NB4 (cell line): ENCODE measurements at regions not wholly inside any gene's neighbourhood (a gene's known extent, or its start where the extent isn't known, plus 50 kb on each side); places are given as distances from the start of the nearest gene placed in this dataset.

Source experiments
- DNase-seq: peaks from one replicate; pipeline ENCODE4 v3.0.0; 2010; ENCODE audit warnings: low read depth
- H3K4me3 ChIP-seq: one replicate; pipeline ENCODE4 v1.5.1; 2011; ENCODE audit warnings: mild to moderate bottlenecking, low read depth, low read length, moderate library complexity
- MYC ChIP-seq: IDR thresholded peaks from 2 replicates; pipeline ENCODE4 v1.6.1; 2011; ENCODE audit warnings: low read depth, low read length
- POLR2A ChIP-seq: IDR thresholded peaks from 2 replicates; pipeline ENCODE4 v1.6.1; 2011; ENCODE audit warnings: mild to moderate bottlenecking; ENCODE audit not compliant: insufficient read length; ENCODE audit errors: extremely low read depth
- TF ChIP-seq, protein P1 (sequence below): IDR thresholded peaks from 2 replicates; pipeline ENCODE4 v1.6.1; 2011; ENCODE audit warnings: low read depth, low read length
- TF ChIP-seq, protein P2 (sequence below): IDR thresholded peaks from one replicate; pipeline ENCODE4 v1.5.1; 2012; ENCODE audit warnings: low read depth, low read length

DNA sequence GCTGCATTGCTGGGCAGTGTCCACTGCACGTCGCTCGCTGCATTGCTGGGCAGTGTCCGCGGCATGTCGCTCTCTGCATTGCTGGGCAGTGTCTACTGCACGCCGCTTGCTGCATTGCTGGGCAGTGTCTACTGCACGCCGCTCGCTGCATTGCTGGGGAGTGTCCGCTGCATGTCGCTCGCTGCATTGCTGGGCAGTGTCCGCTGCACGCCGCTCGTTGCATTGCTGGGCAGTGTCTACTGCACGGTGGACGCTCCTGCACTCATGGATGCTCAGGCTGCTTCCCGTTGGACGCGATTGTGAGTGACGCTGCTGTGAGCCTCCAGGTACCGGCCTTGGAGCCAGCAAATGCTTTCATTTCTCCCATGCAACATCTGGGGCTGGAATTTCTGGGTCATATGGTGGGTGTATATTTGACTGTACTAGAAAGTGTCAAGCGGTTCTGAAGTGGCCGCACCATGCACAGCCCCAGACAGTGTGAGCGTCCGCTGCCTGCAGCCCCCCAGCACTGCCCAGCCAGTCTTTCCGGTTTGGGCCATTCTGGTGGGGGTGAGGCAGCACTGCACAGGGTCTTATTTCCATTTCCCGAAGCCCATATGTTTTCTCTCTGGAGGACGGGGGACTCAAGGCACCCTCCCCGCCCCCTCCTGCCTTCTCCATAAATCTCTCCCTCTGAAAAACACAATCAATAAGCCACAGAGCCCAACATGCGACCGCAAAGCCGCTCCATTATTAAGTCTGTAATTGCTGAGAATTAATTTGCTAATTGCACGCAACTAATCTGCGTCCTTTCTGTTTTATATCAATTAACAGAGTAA, 97.4 kb downstream of the YTHDF1 start:
- no peak for TF ChIP-seq MYC
- TF ChIP-seq, protein P1, sequence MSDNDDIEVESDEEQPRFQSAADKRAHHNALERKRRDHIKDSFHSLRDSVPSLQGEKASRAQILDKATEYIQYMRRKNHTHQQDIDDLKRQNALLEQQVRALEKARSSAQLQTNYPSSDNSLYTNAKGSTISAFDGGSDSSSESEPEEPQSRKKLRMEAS = no peak
- TF ChIP-seq, protein P2, sequence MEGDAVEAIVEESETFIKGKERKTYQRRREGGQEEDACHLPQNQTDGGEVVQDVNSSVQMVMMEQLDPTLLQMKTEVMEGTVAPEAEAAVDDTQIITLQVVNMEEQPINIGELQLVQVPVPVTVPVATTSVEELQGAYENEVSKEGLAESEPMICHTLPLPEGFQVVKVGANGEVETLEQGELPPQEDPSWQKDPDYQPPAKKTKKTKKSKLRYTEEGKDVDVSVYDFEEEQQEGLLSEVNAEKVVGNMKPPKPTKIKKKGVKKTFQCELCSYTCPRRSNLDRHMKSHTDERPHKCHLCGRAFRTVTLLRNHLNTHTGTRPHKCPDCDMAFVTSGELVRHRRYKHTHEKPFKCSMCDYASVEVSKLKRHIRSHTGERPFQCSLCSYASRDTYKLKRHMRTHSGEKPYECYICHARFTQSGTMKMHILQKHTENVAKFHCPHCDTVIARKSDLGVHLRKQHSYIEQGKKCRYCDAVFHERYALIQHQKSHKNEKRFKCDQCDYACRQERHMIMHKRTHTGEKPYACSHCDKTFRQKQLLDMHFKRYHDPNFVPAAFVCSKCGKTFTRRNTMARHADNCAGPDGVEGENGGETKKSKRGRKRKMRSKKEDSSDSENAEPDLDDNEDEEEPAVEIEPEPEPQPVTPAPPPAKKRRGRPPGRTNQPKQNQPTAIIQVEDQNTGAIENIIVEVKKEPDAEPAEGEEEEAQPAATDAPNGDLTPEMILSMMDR = no peak
- TF ChIP-seq POLR2A = no peak
- DNase-seq = no peak
- no peak overlapping the region for H3K4me3 ChIP-seq

DNA sequence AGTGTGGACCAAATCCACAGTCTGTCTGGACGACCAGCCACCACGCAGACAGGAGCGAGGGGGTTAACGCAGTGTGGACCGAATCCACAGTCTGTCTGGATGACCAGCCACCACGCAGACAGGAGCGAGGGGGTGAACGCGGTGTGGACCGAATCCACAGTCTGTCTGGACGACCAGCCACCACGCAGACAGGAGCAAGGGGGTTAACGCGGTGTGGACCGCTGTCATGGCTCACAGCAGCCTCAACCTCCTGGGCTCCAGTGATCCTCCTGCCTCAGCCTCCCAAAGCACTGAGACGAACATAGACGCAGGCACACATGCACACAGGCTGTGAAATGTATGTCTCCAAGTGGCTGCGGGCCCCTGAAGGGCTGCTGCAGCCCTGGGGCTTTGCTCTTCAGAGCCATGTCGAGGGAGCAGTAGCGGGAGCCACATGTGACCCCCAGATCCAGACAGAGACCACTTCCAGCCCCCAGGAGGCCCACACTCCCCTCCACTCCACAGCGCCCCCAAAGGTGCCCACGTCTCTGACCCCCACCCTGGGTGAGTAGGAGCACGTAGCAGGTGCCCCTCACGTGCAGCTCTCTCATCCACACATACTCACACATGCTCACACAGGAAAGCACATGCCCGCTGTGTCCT, 98.1 kb downstream of the YTHDF1 start:
- no peak overlapping the region for H3K4me3 ChIP-seq
- TF ChIP-seq, protein P1 = no peak
- TF ChIP-seq, protein P2 = no peak
- TF ChIP-seq POLR2A (no peak), MYC (no peak)
- no peak for DNase-seq

DNA sequence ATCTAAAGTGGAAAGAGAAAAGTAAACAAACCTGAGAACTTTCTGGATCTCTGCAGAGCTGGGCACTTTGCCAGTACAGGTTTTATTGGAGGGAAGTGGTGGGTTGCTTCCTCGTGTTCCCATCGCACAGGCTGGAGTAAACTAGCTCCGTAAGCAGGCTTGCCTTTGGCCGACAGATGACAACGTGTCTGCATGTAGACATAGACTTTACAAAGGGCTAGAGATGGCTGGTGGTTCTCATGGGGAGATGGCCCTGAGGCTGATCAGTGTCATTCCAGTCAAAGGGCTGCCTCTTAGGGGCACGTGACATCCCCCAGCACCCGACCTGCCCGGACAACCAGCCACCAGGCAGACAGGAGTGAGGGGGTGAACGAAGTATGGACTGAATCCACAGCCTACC, 98.8 kb downstream of the YTHDF1 start:
- no peak overlapping the region for H3K4me3 ChIP-seq
- no peak for DNase-seq
- TF ChIP-seq, protein P2 = no peak
- TF ChIP-seq, protein P1 = no peak
- TF ChIP-seq MYC = no peak
- TF ChIP-seq POLR2A = no peak

DNA sequence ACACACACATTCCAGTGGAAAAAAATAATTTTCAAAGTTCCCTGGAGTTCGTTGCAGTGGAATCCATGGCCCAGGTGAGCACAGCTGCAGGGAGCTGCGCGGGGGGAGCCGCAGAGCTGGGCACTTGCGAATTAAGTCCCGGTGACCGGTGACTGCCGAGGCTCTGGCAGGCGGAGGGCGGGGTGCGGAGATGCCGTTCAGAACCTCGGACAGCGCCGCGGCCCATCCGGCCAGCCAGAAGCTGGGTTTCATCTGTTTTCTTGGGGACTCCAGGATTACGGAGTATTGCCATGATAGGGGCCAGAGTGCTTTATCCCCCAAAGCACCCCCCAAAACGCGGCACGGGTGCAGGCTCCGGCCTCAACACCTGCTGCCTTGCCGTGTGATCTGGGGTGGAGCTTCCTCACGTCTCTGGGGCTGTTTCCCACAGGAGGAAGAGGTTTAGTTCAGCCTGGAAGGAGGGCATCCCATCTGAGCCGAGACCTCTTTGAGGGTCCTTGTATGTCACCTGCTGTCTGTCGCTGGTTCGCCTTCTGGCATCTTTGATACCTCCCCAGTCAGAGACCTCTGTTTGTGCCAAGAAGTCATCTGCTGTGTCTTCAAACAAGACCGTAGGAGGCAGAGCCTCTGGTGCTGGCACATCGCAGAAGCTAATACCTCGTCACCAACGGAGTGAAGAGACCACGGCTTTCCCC, 99.4 kb downstream of the YTHDF1 start:
- H3K4me3 ChIP-seq = no peak overlapping the region
- TF ChIP-seq, protein P2 = no peak
- TF ChIP-seq POLR2A = no peak
- TF ChIP-seq, protein P1 = no peak
- no peak for TF ChIP-seq MYC
- DNase-seq = peak; percentile 52

DNA sequence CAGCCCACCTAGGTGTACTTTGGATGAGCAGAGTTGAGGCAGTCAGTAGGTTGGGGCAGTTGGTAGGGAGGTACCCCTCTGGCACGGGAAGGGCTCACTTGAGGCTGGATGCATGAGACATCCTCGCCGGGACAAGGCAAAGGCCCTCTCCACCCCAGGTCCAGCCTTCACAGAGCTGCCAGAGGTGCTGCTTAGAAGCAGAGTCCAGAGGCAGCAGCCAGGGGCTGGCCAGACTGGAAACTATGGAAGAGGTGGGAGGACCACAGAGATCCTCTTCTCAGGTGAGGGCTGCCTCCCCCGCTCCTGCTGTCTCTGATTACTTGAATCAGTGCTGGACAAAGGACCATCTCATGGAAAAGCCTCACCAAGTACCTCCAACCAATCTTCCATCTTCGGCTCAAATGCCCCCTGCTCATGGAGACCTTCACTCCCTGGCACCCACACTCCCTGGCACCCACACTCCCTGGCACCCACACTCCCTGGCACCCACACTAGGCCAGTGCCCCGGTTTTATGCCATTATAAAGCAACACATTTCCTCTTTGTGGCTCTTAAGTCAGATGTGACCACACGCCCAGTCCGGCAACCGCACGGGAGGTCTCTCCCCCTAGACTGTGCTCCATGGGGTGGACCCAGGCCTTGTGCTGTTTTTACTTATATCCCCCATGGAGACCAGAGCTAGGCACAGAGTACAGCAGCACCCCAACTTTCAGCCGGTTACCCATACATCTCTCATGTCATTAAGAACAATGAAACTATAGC, 100.1 kb downstream of the YTHDF1 start:
- TF ChIP-seq, protein P2 = no peak
- no peak for TF ChIP-seq POLR2A
- TF ChIP-seq MYC = no peak
- TF ChIP-seq, protein P1 = no peak
- no peak for DNase-seq
- no peak overlapping the region for H3K4me3 ChIP-seq
